NCI-H1092 (cell line): ENCODE measurements at regions not wholly inside any gene's neighbourhood (a gene's known extent, or its start where the extent isn't known, plus 50 kb on each side); places are given as distances from the start of the nearest gene placed in this dataset.

ENCODE experiments used
- DNase-seq: peaks from one replicate; lab custom pipeline; 2025; lab: John Stamatoyannopoulos, UW

GRCh38 chr18:76570856-76571255 is 75.8 kb upstream of the ZNF516 start:
- DNase-seq, result no peak

DNA sequence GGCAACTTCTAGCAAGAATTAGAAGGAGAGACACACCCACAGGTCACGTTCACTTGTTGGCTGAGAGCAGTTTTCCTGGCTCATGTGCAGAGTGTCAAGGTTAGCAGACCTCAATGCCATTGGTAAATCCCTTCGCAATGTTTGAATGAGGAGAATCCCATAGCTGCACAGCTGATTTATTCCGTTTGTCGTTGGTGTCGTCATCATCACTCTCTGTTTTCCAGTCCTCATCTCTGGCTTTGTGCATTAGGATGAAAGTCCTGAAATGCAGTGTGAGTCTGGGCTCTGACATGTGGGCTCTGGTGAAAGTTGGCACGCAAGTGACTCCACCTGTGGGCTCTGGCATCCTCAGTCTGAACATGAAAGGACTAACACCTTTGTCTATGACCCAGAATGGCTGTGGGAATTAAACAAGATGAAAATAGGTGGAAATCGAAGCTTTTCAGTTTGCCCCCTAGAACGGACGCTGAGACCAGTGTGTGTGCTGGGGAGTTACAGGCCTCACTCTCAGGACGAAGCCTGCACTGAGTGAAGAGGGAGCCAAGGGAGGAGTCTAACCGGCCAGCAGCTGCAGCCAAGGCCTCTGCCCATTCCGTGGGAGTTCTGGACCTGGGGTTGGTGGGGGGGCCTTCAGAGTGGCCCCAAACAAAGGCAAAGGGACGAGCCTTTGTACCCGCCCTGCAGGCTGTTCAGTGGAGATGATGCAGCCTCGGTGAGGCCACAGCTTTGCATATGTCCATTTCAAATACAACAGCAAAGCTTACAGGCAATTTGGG is 74.8 kb upstream of the ZNF516 start:
- DNase-seq, result no peak

DNA sequence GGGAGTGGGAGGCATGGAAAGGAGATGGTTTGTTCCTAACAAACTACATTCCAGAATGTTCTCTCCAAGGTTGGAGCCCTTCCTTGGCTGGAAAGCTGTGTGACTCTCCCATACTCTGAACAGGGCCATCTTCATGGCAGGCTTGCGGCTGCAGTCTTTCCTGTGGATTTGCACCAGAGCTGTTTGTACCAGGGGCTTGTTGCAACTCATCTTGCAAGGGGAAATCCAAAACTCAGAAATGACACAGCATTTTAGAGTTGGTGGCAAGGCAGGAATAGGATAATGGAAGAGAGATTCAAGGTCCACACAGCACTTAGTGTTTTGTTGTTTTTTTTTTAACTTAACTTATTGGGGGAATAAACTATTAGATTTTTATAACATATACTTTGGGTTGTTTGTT is 73.7 kb upstream of the ZNF516 start:
- DNase-seq, result no peak

DNA sequence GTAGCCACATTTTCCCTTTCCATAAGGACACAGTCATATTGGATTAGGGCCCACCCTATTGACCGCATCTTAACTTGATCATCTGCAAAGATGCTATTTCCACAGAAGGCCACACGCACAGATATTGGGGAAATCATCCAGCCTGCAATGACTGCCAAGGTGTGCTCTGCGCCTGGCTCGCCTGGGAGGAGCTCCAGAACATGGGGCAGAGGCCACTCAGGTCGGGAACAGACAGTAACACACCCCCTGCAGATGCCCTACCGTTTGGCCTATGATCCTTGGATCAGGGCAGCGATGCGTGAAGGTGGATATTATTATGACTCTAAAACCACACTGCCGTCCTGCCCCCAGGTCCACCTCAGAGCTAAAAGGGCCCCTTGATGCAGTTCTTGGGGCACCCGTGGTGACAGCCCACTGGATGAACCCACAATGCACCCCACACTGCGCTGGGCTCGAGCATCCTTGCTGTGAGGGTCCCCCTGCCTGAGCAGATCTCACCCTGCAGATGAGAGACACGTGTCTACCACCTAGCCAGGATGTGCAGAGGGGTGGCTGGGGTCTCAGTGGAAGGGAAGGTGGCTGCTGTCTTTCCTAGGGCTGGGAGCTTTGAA is 72.9 kb upstream of the ZNF516 start:
- DNase-seq, result no peak

DNA sequence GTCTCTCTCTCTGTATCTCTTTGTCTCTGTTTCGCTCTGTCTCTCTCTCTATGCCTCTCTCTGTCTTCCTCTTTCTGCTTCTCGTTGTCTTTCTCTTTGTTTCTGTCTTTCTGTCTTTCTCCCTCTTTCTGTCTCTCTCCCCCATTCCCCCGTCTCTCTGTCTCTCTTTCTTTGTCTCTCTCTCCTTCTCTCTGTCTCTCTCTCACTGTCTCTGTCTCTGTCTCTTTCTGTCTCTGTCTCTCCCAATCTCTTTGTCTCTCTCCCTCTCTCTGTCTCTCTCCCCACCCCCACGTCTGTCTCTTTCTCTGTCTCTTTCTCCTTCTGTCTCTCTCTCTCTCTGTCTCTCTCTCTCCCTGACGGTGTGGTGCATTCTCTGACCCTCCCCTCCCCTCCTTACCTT is 71.9 kb upstream of the ZNF516 start:
- DNase-seq, result no peak

DNA sequence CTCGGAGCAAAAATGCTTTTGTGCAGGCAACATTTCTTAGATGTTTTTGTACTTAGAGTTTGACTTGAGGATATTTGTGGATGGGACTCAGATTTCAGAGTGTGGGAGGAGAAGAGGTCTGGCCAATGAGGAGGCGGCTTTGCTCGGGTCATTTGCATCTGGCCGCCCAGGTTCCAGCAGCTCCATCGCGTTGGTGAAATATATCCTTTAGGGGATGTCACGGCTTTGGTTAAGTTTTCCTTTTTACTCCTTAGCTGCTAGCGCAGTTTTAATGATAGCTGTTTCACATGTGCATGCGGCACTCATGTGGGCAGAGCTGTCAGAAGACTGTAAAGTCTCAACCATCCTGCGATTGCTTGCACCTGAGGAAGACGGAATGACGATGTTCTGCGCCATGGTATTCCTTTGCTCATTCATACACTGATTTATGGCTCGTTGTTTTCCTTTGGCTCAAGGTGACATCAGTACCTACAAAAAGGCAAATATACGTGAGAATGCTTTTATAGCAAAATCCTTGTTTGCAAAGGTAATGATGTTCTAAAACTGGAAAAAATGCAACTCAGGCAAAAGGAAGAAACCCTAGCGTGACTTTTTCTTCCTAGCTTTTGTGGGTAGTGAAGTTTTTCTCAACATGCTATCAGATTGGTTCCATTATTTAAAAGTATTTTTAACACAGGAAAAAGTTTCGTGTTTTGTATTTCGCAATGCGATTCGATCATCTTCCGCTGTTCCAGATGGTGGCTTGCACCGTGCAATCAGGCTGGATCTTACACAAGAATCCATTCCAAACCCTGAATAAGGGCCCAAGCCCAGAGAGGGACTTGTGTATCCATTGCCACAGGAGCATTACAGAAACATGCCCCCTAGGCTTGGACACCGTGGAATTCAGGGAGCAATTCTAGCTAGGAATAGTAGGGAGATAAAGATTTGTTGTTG is 70.5 kb upstream of the ZNF516 start:
- DNase-seq, result no peak

DNA sequence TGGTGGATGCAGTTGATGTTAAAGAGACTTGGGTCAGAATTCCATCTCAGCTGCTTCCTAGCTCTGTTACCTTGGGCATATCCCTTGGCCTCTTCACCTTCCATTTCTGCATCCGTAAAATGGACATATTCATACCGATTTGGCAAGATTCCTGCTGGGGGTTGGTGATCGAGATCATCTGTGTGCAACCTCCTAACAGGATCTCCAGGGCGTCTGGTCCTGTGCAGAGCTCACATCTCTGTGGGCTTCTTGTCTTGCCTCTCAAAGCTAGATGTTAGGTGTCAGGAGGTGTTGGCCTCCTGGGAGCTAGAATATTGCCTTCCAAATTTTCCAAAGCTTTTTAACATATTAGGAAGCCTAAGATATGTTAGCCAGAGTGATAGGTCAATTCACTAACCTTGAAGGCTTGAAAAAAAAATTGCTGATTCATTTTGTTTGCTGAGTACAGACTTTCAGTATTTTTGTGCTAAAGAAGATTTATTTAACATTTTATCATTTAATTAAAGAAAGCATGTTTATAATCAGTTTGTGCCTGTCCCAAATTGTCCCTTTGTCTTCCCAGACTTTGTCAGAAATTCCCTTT is 69.7 kb upstream of the ZNF516 start:
- DNase-seq, result no peak

- no peak for DNase-seq
These were observed 69.1 kb upstream of the ZNF516 start for GRCh38 chr18:76564117-76564516.

DNA sequence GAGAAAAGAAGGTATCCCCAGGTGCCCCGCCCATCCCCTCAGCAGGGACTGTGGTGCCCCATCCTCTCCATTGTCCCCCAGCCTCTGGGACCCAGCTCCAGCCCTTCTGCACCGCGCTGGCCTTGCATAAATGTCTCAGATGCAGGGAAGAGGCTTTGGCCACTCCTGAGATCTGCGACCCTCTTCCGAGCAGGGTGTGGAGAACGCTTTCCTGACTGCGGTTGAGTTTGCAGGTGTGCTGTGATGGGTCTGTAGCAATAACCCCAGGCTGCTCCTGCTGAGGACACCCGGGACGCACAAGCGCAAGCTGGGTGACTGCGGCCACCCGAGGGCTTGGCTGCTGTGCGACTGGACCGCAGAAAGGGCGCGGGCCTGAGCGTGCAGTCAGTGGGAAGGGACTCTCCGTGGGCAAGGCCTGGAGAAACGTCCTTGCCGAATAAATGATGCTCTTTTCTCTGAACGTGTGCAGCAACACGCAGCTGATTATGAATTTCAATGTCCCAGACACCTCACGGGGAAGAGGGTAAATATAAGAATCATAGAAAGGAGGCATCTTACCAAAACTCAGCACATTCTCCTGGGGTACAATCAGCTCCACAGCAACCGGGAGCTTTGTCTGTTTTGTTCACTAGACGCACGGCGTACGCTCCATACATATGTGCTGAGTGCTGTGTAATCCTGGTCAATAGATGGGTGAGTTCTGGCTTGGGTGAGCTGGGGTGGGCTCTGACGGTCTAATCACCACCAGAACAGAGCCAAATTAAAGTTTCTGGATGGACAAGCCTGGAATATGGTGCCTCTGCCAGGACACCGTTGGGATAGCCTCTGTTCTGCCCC is 67.5 kb upstream of the ZNF516 start:
- no peak for DNase-seq

DNA sequence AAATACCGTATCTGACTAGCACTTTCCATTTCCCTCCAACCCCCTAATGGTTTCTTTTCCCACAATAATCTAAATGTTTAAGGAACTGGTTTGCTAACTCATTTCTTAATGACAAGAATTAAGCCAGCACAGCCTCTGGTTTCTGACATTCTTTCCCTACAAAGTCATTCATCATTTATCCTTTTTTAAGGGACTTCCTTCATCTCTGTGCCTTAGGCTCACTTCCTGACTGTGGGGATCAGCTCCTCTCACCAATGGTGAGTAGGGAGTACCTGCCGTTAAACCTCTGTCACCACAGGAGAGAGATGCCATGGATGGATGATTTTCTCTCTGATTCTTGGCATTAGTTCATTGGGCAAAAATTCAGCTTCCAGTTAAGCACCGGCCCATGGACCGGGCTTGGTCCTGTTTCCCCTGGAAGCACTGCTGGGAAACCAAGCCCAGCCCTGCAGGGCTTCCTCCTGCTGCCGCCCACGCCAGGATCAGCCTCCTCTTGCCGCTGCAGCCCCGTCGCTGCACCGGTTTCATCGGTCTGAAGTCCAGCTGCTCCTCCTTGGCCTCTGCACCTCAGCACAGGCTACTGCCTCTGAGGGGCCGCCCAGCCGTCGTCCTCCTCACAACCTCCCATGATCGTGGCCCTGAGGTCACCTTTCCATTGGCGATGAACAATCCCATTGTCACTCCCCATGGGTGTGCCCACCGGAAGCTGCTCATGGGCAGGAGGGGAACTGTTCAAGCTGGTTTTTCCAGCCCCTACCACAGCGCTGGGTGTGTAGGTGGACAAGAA is 64.0 kb upstream of the ZNF516 start:
- DNase-seq, result no peak

- no peak for DNase-seq
These were observed 62.1 kb upstream of the ZNF516 start for GRCh38 chr18:76557026-76557575.

- no peak for DNase-seq
These were observed 59.6 kb upstream of the ZNF516 start for GRCh38 chr18:76554547-76555222.

- no peak for DNase-seq
These were observed 58.9 kb upstream of the ZNF516 start for GRCh38 chr18:76553715-76554546.

DNA sequence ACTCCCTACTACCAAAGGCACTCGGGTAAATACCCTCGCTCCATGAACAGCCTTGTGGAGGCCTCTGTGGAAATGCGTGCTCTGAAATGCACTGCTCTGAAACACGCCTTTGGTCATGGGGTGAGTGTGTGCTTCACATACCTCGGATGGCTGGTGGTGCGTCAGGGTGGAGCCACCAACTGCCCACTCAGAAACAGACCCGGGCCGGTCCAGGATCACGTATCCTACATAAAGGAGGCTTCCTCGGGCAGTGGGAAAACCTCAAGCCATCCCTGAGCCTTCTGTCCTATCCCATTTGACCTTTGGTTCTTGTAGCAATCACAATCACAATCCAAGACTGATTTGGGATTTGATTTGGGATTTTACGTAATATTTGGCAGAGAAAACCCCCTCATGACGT is 53.5 kb upstream of the ZNF516 start:
- DNase-seq, result no peak

DNA sequence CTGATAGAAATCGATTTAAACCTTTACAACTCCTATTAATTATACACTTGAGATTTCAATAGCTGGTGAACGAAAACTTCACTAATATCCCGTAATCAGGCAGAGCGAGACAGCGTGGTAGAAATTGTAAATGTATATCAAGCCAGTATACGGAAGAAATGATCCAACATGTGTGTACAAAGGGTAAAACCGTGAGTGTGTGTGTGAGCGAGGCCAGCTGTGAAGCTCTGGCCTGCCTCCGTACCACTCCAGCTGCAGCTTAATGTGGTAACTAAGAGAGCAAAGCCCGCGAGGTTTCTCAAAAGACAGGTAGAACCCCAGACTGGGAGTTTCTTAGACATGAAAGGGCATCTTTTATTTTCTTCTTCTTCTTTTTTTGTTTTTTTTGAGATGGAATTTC is 52.3 kb upstream of the ZNF516 start:
- DNase-seq, result no peak

- no peak for DNase-seq
These were observed 51.4 kb upstream of the ZNF516 start for GRCh38 chr18:76546436-76546835.

GRCh38 chr18:76546088-76546435 is 51.0 kb upstream of the ZNF516 start:
- DNase-seq, result no peak

GRCh38 chr18:76545433-76546087 is 50.5 kb upstream of the ZNF516 start:
- no peak for DNase-seq
